CD4-positive, alpha-beta T cell treated with Interleukin-17A for 4 hours (primary cell): ENCODE measurements at regions not wholly inside any gene's neighbourhood (a gene's known extent, or its start where the extent isn't known, plus 50 kb on each side); places are given as distances from the start of the nearest gene placed in this dataset.
A peak's percentile ranks its signal among the peaks of the same experiment; 100 is the strongest.

Source experiments
- DNase-seq: peaks from one replicate; pipeline ENCODE4 v3.0.0-alpha.2; 2020; ENCODE audit warnings: mixed read lengths

GRCh38 chr1:5563861-5564577, 428.2 kb downstream of the NPHP4 start:
- no peak for DNase-seq

DNA sequence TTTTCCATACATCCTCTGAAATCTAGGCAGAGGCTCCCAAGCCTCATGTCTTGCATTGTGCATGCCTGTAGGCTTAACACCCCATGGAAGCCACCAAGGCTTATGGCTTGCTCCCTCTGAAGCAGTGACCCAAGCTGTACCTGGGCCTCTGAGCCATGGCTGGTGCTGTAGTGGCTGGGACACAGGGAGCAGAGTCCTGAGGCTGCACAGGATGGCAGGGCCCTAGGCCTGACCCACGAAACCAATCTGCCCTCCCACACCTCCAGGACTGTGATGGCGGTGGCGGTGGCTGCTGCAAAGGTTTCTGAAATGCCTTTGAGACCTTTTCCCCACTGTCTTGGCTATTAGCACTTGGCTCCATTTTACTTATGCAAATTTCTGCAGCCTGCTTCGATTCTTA, 429.5 kb downstream of the NPHP4 start:
- no peak for DNase-seq

GRCh38 chr1:5562331-5562730, 429.9 kb downstream of the NPHP4 start:
- no peak for DNase-seq

DNA sequence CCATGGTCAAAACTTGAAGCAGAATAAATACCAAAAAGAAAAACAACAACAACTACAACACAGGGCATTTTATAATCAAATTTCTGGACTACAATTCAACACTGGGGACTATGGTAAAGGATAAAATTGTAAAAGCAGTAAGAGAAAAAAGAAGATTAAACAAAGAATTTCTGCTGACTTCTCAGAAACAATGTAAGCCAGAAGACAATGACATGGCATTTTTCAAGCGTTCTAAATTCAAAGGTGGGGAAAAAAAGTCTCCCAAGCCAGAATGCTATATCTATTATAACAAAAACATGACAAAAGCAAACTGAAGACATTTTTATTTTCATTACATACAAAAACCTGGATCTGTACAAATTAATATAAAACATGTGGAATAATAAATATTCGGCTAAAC, 433.1 kb downstream of the NPHP4 start:
- no peak for DNase-seq

DNA sequence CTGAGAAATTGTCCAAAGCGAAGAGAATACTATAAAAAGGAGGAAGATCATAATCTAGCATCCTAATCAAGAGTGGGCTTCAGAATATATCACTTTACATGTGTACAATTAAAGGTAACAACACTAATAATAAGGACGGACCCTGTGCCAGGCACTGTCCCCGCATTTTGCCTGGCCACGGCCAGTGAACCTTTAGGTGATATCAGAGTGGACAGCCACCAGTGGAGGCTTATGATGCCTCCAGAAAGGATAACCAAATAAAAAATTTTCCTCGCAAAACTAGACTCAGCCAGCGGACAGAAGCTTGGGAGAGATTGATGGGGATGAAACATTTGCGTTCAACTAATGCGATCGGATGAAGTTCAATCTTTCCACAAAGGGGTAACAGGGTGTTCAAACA, 436.4 kb downstream of the NPHP4 start:
- DNase-seq: no peak

DNA sequence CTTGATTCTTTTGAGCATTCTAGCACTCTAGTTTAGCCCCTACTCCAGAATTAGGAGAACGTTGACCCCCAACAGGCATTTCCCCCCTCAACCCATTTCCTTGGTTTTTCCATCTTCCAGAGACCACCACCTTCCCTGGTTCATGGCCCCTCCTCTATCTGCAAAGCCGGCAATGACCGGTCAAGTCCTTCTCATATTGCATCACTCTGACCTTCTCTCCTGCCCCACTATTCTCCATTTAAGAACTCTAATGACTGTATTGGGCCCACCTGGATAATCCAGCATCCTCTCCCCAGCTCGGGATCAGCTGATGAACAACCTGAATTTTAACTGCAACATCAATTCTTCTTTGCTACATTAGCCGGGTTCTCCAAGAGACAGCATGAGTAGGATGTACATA, 437.4 kb downstream of the NPHP4 start:
- no peak for DNase-seq

DNA sequence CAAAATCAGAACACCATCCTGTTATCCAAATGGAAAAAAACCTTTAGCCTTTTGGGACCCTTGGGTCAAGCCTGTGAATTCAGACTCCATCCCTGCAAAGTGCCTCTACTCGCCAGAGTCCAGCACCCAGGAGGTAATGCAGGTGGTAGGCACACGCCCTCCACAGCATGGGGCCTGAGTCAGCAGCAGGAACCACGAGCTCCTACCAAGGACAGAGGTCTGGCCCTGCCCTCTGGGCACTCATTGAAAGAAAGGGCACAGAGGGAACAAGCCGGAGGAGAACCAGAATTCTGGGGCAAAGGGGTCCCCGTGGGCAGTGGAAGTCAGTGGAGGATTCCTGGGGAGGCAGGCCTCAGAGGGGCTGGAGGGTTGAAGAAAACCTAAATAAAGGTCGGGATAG, 438.1 kb downstream of the NPHP4 start:
- DNase-seq: no peak

DNA sequence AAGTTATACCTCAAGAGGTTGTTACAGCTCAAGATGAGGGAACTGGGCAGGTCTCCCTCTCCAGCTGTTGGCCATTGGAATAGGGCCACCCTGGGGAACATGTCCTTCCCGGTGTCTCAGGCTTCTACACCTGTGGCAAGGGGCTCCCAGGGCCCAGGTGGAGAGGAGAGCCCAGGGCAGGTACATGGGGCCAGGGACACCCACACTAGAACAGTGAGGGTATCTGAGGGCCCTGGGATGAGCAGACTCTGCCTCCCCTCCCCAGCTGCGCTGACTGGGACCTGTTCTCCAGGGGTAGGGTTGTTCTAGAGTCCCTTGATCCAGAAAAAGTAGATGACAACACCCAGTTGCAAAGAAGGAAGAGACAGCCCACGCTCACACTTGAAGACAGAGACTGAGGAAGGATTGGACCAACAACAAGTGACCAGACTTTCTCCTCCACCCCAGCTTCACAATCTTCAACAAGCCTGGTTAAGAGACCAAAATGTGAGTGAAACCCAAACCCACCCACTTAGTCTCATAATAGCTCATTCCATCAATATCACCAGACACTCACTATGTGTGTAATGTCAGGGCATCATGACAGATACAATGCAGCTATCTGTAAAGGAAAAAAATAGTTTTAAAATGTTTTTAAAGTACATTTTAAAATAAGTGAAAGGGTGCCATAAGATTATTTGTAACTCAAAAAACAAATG, 439.3 kb downstream of the NPHP4 start:
- DNase-seq: no peak

DNA sequence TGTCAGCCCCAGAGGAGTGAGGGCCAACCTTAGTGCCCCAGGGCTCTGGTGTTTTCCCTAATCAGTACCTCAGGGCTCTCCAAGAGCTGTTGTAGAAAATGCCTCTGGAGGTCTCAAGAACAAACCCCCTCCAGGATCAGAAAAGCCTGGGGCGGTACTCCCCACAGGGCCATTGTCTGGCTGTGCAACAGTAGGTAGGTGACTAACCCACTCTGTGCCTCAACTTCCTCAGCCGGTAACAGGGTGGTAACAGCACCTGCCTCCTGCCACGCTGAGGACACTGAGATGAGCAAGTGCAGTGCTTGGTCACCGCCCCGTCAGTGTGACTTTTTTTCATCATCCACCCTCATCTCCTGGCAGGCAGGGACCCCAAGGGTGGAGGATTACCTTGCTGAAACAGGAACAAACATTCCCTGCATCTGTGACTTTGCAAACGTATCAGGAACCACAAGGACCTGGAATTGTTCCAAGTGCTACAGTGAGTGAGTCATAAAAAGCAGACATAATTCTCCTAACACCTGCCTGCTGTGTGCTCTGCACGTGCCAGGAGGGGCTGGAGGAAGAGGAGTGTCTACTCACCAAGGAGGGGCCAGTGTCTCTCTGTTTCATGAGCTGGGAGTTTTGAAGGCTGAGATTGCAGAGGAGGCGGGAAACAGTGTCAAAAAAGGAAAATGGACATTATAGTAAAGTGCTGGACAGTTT, 440.8 kb downstream of the NPHP4 start:
- no peak for DNase-seq

GRCh38 chr1:5548266-5548665, 444.0 kb downstream of the NPHP4 start:
- DNase-seq: no peak

DNA sequence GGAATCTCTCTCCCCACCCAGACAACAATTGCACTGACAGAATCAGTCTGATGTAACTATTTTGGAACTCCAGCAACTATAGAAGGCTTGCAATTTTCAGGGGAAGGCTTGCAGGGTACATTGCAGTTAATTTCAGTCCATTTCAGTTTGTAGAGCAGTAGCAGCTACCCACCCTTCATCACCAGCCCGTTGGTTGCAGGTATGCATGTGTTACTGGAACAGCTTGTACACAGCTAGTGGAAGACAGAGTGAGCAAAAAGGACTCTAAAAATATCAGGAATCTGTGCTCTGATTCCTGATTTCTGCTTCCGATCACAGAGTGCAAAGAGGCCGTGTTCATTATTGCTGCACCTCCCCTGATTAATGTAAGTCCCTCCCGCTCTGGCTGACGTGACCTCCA, 449.0 kb downstream of the NPHP4 start:
- DNase-seq: no peak

DNA sequence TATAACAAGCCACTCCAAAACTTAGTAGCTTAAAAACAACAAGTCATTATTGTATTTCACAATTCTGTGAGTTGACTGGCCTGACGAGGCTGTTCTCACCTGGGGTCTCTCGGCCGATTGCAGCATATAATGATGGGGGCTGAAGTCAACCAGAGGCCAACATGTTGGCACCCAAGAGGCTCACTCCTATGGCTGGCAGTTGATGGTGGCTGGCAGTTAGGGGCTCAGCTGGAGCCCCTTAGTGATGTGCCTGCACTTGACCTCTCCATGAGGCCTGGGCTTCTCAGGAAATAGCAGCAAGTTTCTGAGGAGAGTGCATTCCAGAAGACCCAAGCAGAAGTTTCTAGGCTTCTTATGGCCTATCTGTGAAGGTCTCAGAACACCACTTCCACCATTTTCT, 459.4 kb downstream of the NPHP4 start:
- DNase-seq: no peak

DNA sequence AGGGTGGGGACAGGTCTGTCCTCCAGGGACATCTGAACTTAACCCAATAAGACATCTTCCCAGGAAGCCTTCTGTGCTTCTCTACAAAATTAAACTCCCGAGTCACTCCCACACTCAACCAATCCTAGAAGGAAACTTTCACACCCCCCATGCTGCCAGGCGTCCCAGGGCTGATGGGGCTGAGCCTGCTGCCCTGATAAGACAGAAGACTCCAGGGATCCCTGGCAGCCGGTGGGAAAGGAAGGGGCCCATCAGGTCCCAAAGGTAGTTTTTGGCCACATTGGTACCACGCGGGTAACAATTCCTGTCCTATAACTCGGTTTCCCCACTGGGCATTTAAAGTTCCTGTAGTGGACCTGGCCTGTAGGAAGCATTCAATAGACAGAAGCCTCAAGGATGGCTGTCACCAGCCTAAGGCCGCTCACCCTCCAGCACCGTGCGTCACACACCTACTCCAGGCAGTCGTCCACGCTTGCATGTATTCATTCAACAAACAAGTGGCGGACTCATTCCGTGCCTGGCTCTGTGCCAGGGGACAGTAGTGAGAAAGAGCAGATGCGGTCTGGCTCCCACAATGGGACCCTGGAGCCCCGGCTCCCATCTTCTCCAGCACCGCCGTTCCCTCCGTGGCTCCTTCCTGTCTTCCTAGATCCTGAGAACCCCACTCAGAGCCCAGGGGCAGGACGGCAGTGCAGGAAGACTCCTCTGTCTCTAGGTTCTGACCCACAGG, 465.2 kb downstream of the NPHP4 start:
- DNase-seq: no peak

DNA sequence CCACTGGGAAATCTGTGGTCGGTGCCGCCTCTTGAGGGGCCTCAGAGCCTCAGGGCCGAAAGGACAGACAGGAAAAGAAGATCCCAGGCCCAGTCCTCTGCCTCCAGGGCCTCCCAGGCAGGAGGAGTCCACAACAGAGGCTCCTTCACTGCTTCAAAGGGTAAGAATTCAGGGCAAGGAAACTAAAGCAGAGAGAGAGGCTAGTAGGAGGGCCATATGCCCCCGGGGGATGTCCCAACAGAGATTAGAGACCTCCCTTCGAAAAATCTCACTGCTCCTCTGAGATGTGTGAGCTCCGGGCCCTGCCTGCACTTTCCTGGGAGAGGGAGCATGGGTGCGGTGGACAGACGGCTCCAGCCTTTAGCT, 465.9 kb downstream of the NPHP4 start:
- no peak for DNase-seq

DNA sequence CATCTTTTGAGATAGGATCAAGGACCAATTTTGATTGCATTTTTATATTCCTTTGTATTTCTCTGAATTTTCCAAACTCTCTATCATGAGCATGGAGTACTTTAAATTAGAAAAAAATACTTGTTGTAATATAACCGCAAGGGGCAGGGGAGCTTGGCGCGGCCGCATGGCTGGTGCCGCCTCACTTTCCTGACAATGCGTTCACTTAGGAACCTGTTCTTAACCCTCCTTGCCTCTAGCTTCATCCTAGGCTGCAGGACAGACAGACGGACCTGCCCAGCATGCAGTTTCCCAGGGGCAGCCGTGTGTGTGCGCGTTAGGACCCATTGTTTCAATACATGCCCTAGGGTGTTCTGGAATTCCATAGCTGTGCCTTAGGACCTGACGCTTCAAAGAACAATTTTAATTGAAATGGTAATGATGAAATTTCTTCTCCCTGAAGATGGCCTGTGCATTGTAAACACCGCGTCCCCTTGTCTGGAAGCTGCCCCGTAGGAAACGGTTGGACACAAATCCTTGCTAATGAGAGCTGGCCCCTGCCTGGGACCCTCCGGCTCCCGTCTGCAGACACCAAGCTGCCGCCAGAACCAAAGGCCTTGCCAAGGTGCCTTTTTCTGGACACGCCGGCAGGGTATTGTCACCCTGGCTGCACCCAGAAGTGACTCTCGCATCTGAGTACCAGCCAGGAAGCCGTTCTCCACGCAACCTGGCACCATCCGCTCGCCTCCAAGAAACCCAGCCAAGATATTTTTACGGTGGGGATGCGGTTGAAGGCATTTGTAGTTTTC, 466.4 kb downstream of the NPHP4 start:
- no peak for DNase-seq

- no peak for DNase-seq
Measured at GRCh38 chr1:5522531-5523145, 469.6 kb downstream of the NPHP4 start.

DNA sequence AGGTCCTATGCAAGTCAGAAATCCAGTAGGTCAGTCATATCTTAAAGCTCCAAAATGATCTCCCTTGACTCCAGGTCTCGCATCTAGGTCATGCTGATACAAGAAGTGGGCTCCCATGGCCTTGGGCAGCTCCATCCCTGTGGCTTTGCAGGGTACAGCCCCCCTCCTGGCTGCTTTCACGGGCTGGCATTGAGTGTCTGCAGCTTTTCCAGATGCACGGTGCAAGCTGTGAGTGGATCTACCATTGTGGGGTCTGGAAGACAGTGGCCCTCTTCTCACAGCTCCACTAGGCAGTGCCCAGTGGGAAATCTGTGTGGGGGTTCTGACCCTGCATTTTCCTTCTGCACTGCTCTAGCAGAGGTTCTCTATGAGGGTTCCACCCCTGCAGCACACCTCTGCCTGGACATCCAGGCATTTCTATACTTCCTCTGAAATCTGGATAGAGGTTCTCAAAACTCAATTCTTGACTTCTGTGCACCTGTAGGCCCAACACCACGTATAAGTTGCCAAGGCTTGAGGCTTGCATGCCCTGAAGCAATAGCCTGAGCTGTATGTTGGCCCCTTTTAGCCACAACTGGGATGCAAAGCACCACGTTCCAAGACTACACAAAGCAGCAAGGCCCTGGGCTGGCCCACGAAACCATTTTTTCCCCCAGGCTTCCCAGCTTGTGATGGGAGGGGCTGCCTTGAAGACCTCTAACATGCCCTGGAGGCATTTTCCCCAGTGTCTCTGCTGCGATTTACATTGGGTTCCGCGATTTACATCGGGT, 472.7 kb downstream of the NPHP4 start:
- DNase-seq: no peak

DNA sequence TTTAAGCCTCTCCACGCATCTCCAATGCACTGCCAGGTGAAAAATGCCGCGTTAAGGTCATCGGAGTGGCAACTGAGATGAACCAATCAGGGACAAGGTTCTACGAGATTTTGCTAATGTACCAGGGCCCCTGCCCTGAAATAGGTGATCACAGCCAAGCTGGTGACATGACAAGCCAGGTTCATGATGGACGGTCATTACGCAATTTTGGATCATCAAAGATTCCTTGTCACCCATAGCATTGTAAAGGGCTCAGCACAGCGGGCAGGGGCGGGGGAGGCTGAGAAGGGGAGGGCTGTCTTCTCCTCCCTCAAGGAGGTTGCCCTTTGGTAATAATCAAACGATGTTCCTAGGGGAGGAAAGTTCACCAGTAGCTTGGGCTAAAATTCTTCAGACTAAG, 475.5 kb downstream of the NPHP4 start:
- no peak for DNase-seq

DNA sequence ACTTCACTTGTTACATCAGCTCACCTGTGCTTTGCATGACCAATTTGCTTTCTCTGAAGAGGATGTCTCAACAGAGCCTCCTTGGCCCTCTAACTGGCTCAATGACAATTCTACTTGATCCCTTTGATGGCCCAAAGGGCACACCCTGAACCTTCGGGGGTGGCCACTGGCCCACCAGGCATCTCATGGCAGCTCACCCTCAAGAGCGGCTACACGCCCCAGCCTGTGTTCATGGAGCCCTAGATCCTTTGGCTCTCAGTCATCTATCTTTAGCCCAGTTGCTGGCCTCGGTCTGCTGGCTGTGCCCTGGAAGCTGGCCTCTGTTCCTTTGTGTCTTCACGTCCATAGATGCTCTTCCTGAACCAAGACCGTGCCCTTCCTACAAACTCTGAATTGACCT, 476.7 kb downstream of the NPHP4 start:
- DNase-seq: no peak

- peak; percentile 74 for DNase-seq
Measured at GRCh38 chr1:5514527-5515183, 477.6 kb downstream of the NPHP4 start.
